ENCODE measurements at regions not wholly inside any gene's neighbourhood (a gene's known extent, or its start where the extent isn't known, plus 50 kb on each side); places are given as distances from the start of the nearest gene placed in this dataset.
A peak's percentile ranks its signal among the peaks of the same experiment; 100 is the strongest.
"Not testable (repeated sequence)": the region's sequence is repeated elsewhere in the genome, so short reads cannot be mapped to it uniquely, and the experiment has no call there.

GRCh38 chr20:25761596-25761995, 64.9 kb upstream of the ZNF337 start:
- TF ChIP-seq CTCF (IDR thresholded peaks at IDR 0.05), result no peak
- Histone ChIP-seq H3K4me1 (ENCODE audit: control insufficient read depth in 1 of 2, insufficient read depth in 1 of 2, low read depth in 1 of 2, low read length in 1 of 2) (no peaks in the 10 kb centered on the region), H3K36me3 (no peaks in the 10 kb centered on the region), H3K27ac (no peak overlapping the region), H3K9me3 (no peaks in the 10 kb centered on the region), H3K27me3 (no peaks in the 10 kb centered on the region), H3K4me3 (ENCODE audit: low read depth in 1 of 2, low read length in 1 of 2) (no peak overlapping the region)

GRCh38 chr20:25761046-25761445, 64.4 kb upstream of the ZNF337 start:
- H3K9me3 ChIP-seq; H3K4me1 ChIP-seq (ENCODE audit: control insufficient read depth in 1 of 2, insufficient read depth in 1 of 2, low read depth in 1 of 2, low read length in 1 of 2); H3K36me3 ChIP-seq; H3K27ac ChIP-seq; H3K27me3 ChIP-seq; H3K4me3 ChIP-seq (ENCODE audit: low read depth in 1 of 2, low read length in 1 of 2): not testable (repeated sequence)

GRCh38 chr20:25750765-25751696, 54.4 kb upstream of the ZNF337 start:
- H3K4me1 ChIP-seq (ENCODE audit: control insufficient read depth in 1 of 2, insufficient read depth in 1 of 2, low read depth in 1 of 2, low read length in 1 of 2), result peaks cover 4 to 5% of the 10 kb centered on the region in 2 experiments
- H3K27ac ChIP-seq, result no peak overlapping the region
- no peak for TF ChIP-seq CTCF (IDR thresholded peaks at IDR 0.05)
- H3K9me3 ChIP-seq, result no peaks in the 10 kb centered on the region
- no peaks in the 10 kb centered on the region for H3K36me3 ChIP-seq
- H3K4me3 ChIP-seq (ENCODE audit: low read depth in 1 of 2, low read length in 1 of 2), result peak overlapping the region; percentile 49 to 59
- peaks cover 6% of the 10 kb centered on the region for H3K27me3 ChIP-seq

GRCh38 chr20:25750220-25750764, 53.6 kb upstream of the ZNF337 start:
- H3K4me1 ChIP-seq (ENCODE audit: control insufficient read depth in 1 of 2, insufficient read depth in 1 of 2, low read depth in 1 of 2, low read length in 1 of 2), result peaks cover 4 to 5% of the 10 kb centered on the region in 2 experiments

GRCh38 chr20:25749649-25750048, 53.0 kb upstream of the ZNF337 start:
- Histone ChIP-seq H3K27ac (no peak overlapping the region), H3K27me3 (peaks cover 6% of the 10 kb centered on the region), H3K36me3 (no peaks in the 10 kb centered on the region), H3K4me1 (ENCODE audit: control insufficient read depth in 1 of 2, insufficient read depth in 1 of 2, low read depth in 1 of 2, low read length in 1 of 2) (peaks cover 4 to 5% of the 10 kb centered on the region in 2 experiments), H3K4me3 (ENCODE audit: low read depth in 1 of 2, low read length in 1 of 2) (no peak overlapping the region), H3K9me3 (no peaks in the 10 kb centered on the region)
- no peak for TF ChIP-seq CTCF (IDR thresholded peaks at IDR 0.05)

More at GRCh38 chr20:25750220-25750764, 53.6 kb upstream of the ZNF337 start:
- Histone ChIP-seq H3K27me3 (peaks cover 6% of the 10 kb centered on the region), H3K36me3 (no peaks in the 10 kb centered on the region), H3K4me3 (ENCODE audit: low read depth in 1 of 2, low read length in 1 of 2) (peak overlapping the region; percentile 49 to 59), H3K9me3 (no peaks in the 10 kb centered on the region), H3K27ac (no peak overlapping the region)
- no peak for TF ChIP-seq CTCF (IDR thresholded peaks at IDR 0.05)
